Stimulated activated CD4-positive, alpha-beta T cell treated with anti-CD3 and anti-CD28 coated beads, Interleukin-4, amount 100 ng/mL, for 24 hours (primary cell): ENCODE measurements at regions not wholly inside any gene's neighbourhood (a gene's known extent, or its start where the extent isn't known, plus 50 kb on each side); places are given as distances from the start of the nearest gene placed in this dataset.

Source experiments
- DNase-seq: peaks from one replicate; pipeline ENCODE4 v3.0.0-alpha.2; 2020

DNA sequence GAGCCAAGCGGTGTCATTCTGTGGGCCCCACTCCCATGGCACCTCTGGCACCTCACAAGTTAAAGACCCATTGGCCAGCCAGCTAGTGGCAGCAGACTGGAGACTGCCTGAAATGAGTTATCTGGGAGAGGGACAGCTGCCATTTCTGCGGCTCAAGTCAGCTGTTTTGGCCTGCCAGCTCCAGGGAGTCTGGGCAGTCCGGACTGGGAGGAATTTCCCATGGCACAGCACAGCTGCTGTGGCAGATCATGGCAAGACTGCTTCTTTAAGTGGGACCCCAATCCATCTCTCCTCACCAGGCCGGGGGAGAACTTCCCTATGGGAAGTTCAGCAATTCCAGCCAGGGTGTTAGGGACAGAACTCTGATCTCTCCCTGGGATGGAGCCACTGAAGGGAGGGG is 2187.6 kb upstream of the CELF4 start:
- no peak for DNase-seq

DNA sequence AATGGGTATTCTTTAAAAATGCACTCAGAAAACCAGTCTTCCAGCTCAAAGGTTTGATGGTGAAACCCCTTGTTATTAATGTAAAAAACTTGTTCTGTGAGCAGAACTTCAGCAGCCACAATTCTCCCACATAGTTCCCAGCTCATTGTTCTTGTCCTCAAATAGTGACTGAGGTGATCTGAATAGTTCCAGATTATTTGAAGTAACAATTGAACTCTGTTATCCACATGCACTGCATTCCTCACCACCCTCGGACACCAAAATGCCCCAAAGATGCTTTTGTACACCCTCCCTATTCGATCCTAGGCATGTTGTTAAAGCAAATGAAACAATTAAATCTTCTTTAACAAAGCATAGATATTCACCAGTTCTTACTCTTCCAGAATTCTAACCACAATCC is 2186.8 kb upstream of the CELF4 start:
- DNase-seq, result no peak

- no peak for DNase-seq
Observed at GRCh38 chr18:39751921-39752320, 2186.3 kb upstream of the CELF4 start.

GRCh38 chr18:39751161-39751560 is 2185.6 kb upstream of the CELF4 start:
- DNase-seq, result no peak

DNA sequence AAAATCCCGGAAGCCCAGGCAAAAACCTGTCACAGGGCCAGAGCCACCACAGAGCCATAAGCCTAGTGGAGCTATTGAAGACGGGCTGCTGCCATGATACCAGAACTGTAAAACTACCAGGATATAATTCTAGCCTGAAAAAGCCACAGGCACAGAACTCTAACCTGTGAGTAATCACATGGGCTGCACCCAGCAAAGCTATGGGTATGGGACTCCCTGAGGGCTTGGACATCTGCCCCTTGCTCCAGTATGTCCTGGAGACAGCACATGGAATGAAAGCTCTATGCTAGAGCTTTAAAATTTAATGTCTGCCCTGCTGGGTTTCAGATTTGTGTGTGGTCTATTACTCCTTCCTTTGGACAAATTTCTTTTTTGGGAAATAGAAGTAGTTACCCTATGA is 2183.6 kb upstream of the CELF4 start:
- no peak for DNase-seq

DNA sequence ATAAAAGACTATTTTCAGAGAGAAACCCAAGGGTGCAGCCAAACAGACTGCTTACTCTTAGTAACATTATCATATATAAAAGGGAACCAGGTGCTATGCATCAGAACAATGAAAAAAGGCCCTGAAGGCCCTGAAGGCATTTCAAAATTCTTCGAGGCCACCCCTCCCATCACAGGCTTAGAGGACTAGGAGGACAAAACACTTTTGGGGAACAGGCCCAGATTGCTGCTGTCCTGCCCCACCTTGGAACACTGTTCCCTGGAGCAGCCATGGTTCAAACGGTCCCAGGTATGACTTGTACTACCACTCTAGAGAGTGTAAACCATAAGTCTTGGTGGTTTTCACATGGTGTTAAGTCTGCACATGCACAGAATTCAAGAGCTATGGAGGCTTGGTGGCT is 2183.1 kb upstream of the CELF4 start:
- no peak for DNase-seq

DNA sequence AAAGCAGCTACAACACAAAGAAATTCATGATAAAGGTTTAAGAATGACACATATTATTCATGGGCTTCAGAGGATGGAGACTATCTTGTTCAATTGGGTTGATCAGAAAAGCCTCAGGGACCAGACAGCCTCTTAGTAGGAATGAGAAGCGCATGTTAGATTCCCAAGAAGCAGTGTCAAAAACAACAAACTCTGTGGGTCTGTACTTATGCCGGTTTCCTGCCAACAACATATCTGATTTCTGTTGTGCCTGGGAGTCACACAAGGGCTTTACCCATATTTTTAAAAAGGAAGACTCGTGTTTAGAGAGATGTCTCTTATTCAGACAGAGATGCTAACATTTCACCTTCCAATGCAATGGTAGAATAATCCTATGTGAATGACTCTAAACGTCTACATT is 2180.6 kb upstream of the CELF4 start:
- DNase-seq, result no peak

DNA sequence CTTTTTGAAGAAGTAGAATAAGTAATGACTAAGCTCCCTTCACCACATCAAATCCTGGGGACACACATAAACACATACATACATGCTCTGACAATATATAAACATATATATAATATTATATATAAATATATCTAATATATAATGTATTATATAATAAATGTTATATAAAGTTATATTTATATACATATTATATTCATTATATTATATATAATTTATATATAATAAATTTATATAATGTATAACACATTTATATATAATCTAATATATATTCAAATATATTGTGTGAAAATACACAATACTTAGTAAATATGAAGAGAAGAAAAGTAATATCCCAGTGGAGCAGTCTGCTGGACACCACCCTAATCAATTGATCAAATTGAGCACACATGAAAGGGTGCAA is 2177.9 kb upstream of the CELF4 start:
- DNase-seq, result no peak

DNA sequence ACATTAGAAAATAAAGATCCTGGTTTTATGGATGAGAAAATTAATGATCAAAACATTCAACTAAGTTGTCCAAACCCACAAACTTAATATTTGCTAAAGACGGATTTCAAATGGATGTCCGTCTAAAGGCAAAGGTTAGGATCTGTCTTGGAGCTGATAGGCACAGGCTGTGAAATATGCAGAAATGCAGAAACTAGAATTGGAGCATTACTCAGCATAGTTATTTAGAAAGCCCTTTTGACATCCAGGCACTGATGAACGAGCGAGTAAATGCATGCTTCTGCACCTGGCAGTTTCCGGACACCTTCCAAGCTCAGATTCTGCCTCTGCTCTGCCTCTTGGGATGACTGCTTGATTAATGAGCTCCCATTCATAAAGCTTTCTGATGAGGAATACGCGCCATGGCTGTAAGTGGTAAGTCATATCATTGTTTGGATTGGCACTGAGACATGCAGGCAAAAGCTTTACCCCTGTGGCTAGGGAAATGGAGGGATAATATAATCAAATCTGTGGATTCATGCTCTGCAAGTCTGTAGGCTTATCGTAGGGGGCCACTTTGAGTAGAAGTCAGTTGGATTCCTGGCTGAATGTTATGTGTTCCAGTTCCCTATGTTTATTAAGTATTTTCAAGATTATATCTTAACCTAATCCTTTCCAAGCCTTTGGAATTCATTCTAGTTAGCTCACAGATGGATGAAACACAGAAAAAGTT is 2176.3 kb upstream of the CELF4 start:
- no peak for DNase-seq

- no peak for DNase-seq
Observed at GRCh38 chr18:39737869-39738268, 2172.3 kb upstream of the CELF4 start.

DNA sequence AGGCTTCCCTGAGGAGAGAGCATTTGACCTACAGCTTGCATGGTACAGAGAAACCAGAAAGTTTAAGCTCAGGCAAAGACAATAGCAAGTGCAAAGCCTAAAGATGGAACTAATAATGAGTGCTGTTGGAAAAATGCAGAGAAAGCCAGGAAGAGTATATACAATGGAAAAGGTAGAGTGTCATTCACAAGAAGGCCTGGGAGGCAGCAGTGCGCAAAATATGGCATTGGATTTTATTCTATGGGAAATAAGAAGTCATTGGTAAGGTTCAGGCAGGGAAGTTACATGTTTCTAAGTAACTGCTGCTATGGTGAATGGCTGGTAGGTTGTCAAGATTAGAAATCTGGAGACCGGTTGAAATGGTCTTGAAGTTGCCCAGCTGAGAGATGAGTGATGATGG is 2167.3 kb upstream of the CELF4 start:
- DNase-seq, result no peak

- DNase-seq, result no peak
Observed at GRCh38 chr18:39730606-39731005, 2165.0 kb upstream of the CELF4 start.

DNA sequence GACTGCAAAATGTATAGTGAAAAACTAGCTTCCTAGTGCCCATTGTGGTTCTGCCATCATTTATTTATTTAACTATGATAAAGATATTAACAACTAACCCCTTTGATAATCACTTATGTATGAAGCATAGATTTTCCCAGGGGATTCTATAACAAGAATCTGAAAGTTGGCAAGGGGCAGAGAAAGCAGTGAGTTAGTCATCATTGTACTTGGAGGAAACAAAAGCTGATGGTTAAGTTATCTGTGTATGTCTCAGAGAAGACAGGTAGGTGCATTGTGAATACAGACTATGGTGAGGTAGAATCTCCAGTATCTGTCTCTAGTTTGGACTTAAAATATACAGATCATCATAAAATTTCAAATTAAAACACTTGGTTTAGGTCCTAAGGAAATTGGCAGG is 2159.1 kb upstream of the CELF4 start:
- no peak for DNase-seq

- no peak for DNase-seq
Observed at GRCh38 chr18:39721712-39722111, 2156.1 kb upstream of the CELF4 start.

GRCh38 chr18:39713961-39714360 is 2148.4 kb upstream of the CELF4 start:
- no peak for DNase-seq

GRCh38 chr18:39711701-39712100 is 2146.1 kb upstream of the CELF4 start:
- DNase-seq, result no peak

- no peak for DNase-seq
Observed at GRCh38 chr18:39705362-39705761, 2139.8 kb upstream of the CELF4 start.

GRCh38 chr18:39702888-39703287 is 2137.3 kb upstream of the CELF4 start:
- no peak for DNase-seq

DNA sequence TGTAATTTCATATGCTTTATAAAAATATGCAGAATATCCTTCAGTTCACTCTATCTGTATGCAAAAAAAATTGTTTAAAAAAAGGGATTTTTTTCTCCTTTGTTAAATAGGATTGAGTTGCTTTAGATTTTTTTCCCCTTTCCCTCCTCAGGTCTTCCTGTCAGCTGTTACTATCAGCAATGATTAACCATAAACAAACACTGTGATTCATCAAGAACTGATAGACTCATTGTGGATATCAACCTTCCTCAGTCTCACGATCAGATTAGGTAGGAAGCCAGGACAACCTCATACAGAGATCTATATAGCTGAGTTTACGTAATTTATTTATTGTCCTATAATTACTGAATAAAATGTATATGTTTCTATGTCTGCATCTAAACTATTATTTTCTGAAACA is 2136.2 kb upstream of the CELF4 start:
- DNase-seq, result no peak

- no peak for DNase-seq
Observed at GRCh38 chr18:39701055-39701783, 2135.6 kb upstream of the CELF4 start.

DNA sequence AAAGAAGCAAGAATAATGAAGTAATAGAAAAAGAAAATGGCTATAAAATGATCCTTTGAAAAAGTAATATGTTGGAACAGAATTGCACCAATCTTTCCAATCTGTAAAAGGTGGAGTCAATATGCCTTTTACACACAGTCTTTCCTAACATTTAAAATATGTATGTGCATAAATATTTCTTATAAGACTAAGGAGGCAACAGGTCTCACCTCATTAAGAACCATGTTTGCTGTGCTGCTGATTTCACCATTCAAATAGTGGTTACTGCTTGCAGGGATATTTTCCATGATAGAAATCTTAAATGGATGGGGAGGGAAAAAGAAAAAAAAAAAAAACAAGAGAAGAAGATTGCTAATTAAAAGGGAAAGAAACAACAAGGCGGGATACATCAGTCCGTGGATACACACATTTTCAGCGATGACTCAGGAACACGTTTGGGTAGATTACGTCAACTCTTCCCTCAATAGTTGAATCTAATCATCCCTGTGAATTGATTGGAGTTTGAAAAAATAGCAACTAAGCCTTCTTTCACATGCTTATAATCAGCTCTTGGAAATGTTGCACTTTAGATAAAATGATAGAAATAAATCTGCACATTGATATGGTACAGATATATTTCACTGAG is 2133.9 kb upstream of the CELF4 start:
- DNase-seq, result no peak

DNA sequence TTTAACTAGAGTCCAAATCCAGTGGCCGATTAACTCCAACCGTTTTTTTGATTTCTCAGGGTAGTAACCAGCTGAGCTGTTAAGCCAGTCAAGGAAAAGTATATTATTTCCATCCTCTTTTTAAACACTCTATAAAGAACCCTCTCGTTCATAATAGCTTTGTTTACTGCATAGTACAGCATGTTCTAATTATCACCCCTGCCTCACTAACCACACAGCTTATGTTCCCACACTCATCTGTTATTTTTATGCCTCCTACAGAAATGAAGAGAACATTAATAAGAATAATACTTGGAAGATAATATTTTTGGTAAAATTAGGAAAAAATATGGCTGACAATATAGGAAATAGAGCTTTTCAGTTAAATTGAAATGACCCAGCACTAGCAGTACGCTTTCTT is 2132.8 kb upstream of the CELF4 start:
- DNase-seq, result no peak

- DNase-seq, result no peak
Observed at GRCh38 chr18:39693359-39693758, 2127.8 kb upstream of the CELF4 start.

GRCh38 chr18:39692367-39693015 is 2126.9 kb upstream of the CELF4 start:
- no peak for DNase-seq
